Inflammatory macrophage (primary cell): ENCODE measurements at regions not wholly inside any gene's neighbourhood (a gene's known extent, or its start where the extent isn't known, plus 50 kb on each side); places are given as distances from the start of the nearest gene placed in this dataset.

Source experiments
- DNase-seq, 2 donors: peaks; one replicate each; pipeline ENCODE4 v3.0.0-alpha.2; 2020 to 2022

DNA sequence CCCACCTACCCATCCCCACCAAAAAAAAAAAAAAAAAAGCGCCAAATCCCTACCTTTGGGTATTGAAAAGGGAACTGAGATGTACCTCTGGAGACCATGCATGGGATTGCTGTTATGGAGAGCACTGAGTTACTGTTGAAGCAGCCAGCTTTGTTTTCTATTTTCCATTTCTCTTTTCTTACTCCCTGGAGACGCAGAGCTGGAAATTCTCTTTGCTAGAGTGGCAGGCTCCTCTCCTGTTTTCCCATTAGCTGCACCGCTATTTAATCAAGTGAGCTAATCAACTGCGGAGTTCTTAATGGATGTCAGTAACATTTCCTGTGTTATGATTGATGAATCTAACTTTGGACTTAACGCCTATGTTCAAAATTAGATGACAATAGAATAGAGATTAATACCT, 136.1 kb upstream of the LMCD1 start:
- DNase-seq = no peak

DNA sequence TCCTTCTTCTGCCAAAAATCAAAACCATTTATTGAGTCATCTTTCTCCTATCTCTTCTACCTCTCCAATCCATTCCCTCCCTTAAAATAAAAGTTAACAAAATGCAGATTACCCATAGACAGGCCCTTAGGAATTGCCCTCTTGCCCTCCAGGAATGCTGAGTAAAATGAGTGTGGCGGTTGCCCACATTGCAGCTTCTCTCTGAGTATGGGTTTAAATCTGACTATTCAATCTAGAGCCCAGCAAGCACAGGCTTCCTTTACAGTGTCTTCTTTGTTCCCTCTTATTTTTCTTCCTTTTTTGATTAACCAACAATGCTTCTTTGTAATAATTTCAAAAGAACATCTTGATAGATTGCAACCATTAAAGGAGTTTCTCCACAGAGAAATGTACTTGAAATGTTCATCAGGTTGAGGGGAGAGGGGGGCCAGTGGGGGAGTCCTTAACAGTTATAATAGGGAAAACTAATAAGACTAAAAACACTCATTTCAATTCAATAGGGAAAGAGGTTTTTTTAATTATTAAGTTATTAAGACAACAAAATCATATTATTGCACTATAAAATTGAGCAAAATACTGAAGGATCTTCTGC, 135.3 kb upstream of the LMCD1 start:
- no peak for DNase-seq

DNA sequence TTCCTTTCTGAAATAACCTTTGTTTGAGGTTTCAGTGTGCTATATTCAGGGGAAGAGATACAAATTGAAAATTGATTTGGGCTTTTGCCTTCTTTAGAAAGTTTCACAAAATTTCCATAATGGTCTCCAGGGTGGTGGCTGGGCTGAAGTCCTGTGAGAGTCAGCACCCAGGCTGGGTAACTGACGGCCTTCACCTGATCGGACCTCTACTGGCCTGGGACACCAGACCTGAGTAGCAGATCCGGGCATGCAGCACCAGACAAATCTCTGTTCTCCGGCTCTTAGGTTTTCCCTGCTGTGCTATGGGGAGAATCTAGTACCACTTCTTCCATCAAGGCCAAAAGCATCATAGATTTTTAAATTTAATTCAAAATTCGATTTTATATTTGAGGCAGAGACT, 133.0 kb upstream of the LMCD1 start:
- DNase-seq = no peak

DNA sequence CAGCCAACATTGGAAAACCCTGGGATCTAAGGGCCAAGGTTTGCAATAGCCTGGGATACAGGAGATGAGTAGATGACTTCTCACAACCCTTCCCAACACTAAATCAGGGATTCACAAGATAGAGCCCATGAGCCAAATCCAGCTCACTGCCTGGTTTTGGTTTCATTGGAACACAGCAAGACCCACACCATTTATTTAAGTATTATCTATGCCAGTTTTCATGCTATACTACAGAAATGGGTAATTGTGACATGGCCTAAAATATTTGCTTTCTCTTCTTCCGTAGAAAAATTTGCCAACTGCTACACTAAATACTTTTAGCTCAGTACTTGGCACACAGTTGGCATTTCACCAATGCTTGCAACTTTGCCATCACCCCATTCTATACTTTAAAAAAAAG, 132.0 kb upstream of the LMCD1 start:
- no peak for DNase-seq

DNA sequence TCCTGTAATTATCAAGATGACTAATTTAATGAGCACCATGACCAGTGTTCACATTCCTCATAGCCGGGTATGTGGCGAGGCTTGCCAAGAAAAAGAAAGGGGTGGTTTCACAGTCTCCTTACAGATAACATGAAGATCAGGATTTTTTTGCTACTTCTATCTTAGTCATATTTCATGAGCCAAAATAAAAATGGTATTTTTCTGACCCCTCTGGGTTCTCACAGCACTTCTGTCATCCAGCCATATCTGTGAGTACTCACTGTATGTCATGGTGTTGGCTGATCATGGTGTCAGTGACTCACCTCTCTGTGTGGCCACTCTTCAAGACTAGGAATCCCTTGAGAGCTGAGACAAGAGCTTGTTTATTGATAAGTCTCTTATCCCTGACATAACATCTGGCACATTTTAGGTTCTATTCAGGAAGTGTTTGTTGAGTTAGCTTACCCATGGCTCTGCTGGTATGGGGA, 130.5 kb upstream of the LMCD1 start:
- no peak for DNase-seq

DNA sequence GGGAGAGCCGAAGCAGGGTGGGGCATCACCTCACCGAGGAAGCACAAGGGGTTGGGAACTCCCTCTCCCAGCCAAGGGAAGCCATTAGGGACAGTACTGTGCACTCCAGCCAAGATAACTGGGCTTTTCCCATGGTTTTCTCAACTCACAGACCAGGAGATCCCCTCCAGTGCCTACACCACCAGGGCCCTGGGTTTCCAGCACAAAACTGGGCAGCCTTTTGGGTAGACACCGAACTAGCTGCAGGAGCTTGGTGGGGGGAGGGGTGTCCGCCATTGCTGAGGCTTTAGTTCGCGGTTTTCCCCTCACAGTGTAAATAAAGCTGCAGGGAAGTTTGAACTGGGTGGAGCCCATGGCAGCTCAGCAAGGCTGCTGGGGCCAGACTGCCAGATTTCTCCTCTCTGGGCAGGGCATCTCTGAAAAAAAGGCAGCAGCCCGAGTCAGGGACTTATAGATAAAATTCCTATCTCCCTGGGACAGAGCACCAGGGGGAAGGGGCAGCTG, 129.6 kb upstream of the LMCD1 start:
- DNase-seq = no peak

DNA sequence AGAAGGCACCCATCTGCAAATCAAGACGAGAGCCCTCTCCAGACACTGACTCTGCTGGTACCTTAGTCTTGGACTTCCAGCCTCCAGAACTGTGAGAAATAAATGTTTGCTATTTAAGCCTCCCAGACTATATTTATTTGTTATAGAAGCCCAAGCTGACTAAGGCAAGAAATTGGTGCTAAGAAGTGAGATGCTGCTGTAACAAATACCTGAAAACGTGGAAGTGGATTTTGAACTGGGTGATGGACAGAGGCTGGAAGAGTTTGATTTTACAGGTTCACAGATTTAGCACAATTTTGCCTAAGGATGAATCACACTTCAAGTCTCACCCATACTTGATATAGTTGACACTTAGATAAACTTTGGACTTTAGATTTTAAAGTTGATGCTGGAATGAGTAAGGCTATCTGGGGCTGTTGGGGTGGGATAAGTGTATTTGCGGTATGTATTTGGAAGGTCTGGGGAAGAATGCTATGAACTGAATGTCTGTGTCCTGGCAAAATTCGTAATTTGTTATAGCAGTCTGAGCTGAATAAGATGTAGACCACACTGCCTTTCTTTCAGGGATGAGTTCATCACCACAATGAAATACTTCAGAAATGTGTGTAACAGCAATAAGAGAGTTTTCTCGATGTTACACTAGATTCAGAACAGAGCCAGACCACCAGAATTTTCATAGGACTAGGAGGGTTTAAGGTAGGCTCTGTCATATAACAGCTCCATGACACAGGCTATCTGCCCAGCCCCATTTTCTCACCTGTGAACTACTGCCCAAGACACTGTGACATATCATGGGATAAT, 120.5 kb upstream of the LMCD1 start:
- no peak for DNase-seq

DNA sequence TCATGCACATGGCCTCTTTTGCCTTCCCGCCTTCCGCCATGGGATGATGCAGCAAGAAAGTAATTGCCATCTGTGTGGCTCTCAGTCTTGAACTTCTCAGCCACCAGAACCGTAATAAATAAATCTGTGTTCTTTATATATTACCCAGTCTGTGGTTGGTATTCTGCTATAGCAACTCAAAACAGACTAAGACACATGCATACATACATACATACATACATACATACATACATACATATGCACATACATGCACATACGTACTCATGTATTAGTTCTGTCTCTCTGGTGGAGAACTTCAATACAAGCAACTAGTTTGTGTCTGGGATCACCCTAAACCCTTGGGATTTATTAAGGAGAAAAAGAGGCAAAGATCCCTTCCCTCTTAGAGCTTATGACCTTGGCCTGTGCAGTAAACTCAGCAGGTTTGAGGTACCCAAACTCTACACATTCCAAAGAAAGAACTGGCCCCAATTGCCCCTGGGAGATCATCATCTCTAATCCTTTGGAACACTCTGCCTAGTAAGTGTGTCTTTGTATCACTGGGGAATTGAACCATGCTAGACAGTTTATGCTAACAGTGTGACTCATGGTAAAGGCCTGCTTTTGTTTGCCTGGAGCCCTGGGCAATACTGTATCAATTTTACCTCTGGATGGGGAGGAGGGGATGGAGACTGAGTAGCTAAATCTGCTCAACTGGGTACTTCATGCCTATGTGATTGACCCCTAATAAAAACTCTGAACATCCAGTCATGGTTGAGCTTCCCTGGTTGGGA, 115.6 kb upstream of the LMCD1 start:
- DNase-seq = no peak

DNA sequence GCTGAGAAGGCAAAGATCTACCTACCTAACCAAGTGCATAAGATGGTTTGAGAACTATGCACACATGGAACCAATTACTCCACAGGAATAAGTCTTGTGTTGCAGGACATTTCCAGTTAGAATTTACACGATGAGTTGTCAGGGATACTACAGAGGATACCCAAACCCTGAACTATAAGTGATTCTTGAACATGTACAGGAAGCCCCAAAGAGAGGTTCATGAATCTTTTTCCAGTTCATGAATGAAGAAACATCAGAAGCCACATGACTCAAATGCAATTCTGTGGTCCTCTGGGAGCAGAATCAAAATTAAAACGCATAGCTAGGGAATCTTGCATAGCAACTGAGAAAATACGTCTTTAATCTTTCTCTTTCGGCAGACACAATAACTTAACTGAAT, 114.1 kb upstream of the LMCD1 start:
- DNase-seq = no peak

DNA sequence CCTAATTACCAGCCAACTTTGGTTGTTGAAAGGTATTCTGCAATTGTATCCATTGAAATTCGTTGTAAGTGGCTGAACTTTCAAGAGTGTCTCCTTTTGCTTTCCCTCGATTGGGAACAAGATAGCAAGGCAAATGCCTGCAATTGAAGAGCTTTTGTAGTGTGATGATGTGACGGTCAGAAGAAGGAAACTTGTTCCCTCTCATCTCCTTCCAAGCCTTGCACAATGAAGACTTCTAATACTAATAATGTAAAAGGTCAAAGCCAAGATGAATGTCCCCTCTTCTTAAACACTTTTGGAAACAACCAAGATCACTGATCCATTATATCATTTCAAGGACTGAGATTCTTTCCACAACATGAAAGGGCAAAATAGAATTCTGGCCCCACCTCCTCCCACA, 101.9 kb upstream of the LMCD1 start:
- no peak for DNase-seq

DNA sequence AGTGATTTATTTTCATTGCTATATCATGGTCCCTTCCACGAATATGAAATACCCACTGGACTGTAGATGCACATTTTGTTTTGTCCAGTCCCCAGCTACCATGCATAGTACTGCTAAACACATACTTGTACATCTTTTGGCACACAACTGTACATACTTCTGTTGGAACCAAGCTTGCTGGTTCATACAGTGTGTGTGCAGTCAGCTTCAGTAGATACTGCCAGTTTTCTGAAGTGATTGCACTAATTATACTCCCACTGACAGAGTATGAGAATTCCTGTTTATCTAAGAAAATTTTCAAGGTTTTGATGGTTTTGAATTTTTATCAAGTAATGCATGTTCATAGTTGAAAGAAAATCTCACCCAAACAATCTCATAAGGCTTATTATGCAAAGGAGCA, 100.7 kb upstream of the LMCD1 start:
- DNase-seq = no peak

DNA sequence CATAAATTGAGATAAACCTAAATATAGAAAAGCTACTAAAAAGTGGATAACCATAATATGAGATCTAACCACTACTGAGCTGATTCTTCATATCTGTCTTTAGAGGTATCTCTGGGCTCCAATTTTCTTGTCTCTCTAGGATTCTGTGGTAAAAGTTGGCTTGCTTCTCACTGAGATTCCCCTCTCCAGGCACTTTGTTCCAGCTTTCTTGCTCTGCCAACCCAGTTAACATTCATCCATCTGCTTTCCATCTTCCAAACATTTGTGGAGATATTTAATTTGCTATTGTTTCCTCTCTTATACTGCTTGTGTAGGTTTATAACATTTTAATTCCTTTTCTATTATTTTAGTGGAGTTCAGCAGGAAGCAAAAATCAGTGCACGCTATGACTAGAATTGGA, 97.6 kb upstream of the LMCD1 start:
- DNase-seq = no peak

DNA sequence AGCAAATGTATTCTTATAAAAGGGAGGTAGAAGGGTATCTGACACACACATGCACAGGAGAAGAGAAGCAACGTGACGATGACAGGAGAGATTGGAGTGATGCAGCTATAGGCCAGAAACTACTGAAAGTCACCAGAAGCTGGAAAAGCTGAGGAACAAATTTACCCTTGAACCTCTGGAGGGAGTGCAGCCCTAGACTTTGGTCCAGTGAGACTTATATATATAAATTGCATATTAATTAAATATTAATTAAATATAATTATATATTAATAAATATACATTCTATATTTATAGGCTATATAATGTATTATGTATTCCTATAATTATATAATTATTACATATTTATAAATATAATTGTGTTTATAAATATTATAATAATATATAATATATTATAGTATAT, 96.5 kb upstream of the LMCD1 start:
- DNase-seq = no peak

DNA sequence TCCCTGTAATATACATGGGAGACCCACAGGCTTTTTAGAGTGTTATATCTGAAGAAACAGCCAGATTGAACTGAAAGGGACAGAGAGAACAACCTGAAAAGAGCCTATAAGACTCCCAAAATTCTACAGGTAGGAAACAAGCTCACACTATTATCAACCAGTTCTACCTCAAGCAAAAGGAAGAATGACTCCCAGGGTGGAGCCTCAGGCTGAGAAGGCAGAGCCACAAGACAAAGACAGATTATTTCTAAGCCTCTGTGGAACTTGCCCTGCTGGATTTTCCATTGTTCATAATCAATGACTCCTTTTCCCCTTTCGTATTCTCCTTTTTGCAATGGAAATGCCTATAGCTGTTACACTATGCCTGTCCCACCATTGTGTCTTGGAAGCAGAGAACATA, 95.1 kb upstream of the LMCD1 start:
- DNase-seq = no peak

DNA sequence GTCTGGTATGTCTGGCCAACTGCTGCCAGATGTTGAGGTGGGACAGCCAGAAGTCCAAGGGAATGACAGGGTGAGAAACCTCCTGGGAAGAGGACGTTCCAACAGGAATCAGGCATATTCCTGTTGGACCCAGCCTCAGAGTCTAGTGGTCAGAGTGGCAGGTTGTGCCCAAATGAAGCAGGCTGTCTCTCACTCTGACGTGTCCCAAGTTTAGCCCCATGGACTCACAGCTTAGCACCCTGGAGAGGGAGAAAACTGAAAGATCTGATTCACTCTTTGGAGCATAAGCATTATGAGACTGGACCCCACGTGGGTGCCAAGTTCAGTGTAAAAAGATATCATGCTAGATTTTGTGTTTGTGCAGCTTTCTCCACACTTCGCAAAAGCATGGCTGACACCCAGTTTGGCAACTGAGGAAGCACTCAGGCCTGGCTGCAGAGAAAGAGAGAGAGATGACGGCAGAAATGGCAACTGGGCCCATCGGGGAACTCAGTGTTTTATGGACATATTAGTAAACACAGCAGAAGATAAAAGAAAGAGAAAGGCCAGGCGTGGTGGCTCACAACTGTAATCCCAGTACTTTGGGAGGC, 88.2 kb upstream of the LMCD1 start:
- DNase-seq = no peak

DNA sequence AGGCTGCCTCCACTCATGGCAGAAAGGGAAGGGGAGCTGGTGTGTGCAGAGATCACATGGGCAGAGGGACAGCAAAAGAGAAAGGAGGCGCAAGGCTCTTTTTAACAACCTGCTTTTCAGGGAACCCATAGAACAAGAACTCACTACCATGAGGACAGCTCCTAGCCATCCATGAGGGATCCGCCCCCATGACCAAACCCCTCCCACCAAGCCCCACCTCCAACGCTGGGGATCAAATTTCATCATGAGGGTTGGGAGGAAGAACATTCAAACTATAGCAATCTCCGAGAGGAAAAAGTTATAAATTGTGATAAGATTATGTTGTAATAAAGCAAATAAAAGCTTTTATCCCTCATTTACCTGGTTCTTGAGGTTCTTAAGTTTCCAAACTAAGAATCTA, 84.7 kb upstream of the LMCD1 start:
- DNase-seq = peak; percentile 44 to 59

DNA sequence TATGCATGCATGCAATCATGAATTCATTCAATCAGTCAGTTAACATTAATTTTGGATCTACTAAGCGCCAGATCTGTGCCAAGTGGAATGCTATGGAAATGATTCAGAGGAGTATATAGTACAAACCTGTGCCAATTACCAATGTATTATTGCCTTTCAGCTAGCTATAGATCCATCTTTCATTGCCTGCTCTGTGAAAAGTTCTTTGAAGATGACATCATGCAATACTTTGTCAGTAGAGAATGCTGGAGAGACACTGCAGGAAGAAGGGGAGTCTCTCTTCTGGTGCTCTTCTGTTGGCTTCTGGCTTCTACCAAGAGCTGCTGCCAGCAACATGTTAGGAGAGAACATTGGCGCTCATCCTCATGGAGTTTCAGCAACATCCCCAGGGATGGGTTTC, 81.0 kb upstream of the LMCD1 start:
- no peak for DNase-seq

DNA sequence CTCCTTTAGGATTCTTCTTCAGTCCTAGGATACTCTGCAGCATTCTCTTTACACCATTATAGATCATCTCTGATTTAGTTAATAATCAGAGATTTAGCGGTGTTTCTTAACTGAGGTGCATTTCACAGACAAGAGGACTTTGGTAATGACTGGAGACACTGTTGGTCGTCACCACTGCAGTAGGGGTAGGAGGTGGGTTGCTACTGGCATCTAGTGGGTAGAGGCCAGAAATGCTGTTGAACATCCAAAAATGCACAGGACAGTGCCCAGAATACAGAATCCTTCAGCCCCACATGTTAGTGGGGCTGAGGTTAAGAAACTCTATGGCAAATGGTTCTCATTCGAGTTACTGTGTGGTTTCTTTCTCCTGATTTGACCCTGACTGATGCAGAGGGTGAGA, 80.4 kb upstream of the LMCD1 start:
- DNase-seq = no peak

DNA sequence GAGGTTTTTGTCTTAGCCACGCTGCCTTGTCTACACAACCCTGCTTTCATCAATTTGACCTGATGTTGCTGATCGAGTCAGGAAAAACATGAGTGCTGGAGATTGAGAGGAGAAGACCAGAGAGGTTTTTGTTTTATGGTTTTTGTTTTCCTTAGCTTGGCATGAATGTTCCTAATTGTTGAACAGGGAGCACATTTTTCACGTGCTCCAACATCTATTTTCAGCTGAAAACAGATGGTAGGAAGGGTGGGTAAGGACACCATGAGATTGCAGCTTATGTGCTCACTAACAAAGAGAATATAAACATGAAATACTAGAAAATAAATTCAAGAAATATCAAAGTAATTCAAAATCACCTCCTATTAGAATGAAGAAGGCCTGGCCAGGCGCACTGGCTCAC, 79.9 kb upstream of the LMCD1 start:
- DNase-seq = no peak

DNA sequence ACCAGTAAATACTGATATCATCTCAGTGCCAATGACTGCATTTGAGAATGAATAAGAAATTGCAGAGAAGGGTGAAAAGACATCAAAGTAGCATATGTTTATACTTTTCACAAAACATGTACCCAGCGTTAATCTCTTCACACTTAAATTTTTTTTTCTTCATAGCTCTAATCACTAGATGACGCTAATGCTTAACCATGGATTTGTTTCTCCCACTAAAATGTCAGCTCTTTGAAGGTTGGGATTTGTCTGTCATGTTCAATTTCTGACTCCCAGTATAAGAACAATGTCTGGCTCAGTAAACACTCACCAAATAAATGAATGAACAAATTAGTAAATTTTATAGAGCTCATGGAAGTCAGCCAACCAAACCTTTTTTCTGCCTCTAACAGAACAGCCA, 78.3 kb upstream of the LMCD1 start:
- DNase-seq = no peak

DNA sequence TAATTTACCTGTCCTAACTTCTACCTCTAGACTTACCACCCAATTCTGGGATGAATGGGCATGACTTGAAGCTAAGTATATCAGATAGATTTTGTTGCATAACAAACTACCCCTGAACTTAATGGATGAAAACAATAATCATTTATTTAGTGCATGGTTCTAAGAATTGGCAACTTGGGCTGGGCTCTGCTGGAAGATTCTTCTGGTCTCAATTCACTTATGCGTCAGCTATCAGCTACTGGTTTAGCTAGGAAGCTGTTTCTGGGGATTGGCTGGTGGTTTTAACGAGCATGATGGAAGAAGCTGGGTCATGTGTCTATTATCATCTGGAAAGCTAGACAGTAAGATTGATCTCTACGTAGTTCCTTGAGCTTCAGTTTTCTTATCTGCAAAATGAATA, 77.3 kb upstream of the LMCD1 start:
- no peak for DNase-seq

DNA sequence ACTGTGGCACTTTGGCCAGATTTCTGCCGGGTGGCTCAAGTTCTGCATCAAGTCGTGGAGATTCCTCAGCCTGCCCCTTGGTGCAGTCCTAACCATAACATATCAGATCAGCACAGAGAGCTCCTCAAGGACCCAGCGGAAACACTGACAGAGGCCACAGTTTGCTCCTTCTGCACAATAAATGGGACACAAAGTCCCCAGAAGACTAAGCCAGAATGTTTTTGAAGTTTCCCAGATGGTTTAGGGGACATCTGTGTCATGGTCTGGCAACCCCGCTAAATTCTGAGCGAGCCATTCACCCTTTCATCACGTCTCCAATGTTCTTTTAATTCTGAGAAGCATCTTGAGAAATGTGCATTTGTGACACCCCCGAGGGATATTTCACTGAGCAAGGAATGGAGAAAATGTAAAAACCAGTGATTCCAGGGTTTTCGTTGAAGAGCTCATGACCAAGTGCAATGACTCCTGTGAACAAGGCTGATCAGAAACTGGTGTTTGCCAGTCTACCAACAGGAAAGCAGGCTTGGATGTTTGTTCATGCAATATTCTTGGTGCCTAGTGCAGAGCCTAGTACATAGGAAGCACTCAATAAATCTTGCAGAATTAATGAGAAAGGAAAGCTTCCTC, 64.8 kb upstream of the LMCD1 start:
- no peak for DNase-seq
